Muscle of arm (tissue), 1 donor: ENCODE measurements at regions not wholly inside any gene's neighbourhood (a gene's known extent, or its start where the extent isn't known, plus 50 kb on each side); places are given as distances from the start of the nearest gene placed in this dataset.
A peak's percentile ranks its signal among the peaks of the same experiment; 100 is the strongest.

Experiments used
- DNase-seq: peaks from one replicate; pipeline ENCODE4 v3.0.0-alpha.2; 2013

DNA sequence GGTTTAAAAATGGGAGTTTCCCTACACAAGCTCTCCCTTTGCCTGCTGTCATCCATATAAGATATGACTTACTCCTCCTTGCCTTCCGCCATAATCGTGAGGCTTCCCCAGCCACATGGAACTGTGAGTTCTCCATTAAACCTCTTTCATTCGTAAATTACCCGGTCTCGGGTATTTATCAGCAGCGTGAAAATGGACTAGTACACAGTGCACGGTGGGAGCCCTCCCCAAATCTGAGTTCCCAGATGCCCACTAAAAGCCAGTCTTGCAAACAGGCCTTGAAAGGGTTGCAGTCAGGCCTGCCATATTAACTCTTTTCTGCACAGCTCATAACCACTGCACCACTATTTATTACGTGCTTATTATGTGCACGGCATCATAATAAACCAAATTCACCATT is 400.9 kb downstream of the PRDM2 start:
- DNase-seq = no peak

DNA sequence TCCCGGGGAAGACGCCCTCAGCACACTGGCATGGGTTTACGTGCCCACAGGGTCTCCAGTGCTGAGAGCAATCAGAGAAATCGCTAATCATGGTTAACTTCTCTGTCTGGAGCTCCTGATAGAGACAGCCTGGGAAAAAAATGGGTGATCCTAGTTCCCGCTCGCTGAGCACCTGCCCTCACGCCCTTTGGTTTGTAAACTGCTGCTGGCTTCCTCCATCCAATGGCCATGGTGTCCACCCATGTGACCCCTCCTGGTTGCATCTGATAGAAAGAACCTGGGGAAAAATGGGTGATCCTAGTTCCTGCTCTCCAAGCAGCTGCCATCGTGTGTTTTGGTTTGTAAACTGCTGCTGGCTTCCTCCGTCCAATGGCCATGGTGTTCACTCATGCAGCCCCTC is 402.2 kb downstream of the PRDM2 start:
- DNase-seq = no peak

DNA sequence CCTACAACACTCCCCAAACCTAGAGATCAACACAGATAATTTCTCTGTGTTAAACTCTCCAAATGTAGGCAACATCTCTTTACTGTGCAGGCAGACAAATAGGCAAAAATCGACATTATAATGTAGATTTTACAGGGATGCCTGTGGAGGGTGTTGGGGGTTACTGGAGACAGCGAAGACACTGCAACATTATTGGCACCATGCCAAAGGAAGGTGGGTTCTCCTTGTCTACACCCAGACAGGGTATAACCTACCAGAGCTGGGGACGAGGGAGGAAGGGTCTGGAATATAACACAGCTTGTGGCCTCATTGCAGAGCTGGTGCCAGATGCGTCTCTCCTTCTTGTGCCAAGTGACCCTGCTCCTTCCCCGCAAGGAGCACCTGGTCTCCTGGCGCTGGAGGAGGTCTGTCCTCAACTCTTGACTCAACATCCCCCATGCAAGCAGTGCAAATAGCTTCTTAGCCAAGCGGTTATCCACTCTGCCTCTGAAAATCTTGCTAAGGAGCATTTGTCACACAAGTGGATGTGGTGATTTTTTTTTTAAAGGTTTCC is 404.0 kb downstream of the PRDM2 start:
- DNase-seq = no peak

DNA sequence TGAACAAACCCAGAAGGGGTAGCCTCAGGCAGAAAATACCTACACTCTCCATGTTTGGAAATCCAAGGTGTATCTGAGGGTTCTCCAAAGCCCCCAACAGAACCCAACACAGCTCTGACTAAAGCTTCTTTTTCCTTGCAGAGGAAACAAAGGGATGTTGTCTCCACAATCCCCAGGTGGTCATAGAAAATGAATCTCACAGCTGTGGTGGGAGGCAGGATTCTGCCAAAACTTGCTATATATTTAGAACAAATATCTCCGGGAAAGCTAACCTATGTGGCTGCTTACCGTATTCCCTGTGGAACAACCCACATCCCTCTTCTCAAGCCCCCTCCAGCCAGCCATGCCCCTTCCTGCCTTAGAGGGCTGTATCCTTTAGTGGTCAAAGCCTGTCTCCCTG is 406.1 kb downstream of the PRDM2 start:
- DNase-seq = peak; percentile 33

DNA sequence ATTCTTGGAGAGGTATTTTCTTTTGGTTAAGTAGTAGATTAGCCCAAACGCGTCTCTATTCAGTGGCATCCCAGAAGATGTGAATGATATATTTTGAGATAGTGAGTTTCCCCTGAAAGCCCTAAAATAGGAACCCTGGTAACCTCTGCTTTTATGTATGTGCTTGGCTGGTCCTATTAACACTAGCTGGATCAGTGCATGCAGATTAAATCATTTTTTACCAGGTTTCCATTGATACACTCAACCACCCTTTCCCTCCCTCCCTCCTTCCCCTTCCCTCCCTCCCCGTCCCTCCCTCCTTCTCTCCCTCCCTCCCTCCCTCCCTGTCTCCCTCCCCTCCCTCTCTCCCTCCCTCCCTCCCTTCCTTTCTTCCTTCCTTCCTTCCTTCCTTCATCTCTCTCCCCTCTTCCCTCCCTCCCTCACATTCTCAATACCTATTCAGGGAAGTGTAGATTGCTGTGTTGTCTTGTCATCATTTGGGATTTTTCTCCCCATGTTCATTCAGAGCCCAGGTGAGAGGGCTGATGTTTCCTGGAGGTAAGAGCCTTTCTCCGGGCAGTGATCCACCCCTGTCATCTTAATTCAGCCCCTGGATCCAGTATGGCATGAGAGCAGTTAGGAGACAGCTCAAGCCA is 406.8 kb downstream of the PRDM2 start:
- DNase-seq = no peak

DNA sequence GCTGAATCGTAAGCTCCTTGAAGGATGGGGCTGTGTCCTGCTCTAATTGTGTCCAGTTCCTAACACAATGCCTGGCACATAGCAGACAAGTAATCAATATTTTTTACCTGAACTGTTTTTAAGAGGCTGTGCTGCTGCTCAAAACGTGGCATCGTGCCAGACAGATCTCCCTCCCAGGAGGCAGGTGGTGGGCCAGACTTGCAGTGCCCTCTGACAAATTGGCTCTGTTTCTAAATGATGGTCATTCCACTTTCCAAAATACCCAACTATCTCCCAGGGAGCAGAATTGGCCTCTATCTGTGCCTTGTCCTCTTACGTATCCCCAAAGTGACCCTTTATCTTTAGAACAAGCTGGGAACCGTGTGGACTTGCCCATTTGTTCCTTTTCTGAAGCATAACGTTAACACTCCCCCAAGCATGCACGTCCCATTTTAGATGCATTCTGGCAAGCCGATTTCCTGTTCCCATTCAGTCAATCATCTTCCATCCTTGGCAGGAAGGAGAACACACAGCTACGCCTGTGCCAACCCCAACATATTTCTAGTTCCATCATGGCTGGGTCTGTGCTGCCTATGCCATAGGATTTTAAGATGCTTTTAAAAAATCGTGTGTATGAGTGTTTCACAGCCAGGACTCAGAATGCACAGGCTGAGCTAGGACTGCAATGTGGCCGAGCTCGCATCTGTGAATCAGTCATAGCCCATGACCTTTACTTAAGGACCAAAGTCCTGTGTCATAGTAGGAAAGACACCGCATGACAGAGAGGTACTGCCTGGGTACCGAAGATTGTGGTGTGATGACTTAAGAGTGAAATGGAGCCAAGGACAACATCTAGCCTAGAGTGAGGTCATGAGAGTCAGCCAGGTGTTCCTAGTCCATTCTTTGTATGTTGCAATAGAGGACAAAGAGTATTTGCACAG is 408.6 kb downstream of the PRDM2 start:
- DNase-seq = no peak

DNA sequence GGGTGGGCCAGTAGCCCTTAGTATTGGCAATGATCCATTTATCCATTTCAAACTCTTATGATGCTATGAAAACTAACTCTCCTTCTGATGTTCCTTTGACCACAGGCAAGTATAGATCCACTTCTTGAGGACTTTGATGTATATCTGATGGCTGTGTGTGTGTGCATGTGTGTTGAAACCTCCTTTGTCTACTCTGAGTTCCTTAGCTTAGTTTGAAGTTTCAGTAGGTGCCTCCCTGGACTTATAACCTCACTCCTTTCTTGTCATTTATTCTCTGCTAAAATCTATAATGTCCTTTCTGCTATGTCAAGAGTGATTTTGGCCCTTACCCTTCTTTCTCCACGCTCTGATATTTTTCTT is 409.3 kb downstream of the PRDM2 start:
- no peak for DNase-seq

DNA sequence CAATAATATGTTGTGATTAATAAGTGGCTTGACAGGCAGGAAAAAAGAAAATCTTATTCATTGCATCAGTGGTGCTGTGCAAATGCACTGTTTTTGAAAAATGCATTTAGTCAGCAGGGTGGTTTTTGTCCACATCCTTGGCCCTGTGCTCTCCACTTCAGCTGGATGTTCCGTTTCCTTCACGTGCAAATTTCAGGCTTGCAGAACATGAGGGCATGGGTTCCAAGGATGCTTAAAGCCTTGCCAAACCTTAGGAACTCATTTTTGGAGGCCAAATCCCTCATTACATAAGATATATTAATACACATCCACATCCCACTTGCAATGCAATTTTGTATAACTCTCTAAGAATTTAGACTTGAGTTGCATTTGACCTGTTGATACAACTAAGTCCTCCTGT is 410.1 kb downstream of the PRDM2 start:
- no peak for DNase-seq

DNA sequence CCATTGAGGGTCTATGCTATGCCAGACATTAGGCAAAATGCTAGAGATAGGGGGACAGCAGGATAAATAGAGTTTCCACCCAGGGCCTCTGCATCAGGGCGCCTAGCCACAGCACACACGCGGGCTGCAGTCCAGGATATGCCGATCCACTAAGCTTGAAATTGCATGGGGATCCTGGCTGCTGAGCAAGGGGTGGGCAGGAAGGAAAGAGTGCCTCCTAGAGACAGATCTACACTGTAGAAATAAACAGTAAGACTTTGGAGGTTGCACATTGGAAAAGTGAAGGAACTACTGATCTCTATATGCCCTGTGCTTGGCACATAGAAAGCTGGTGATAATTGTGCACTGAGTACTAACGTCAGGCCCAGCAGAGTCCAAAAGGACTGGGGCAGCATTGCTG is 411.1 kb downstream of the PRDM2 start:
- DNase-seq = no peak

DNA sequence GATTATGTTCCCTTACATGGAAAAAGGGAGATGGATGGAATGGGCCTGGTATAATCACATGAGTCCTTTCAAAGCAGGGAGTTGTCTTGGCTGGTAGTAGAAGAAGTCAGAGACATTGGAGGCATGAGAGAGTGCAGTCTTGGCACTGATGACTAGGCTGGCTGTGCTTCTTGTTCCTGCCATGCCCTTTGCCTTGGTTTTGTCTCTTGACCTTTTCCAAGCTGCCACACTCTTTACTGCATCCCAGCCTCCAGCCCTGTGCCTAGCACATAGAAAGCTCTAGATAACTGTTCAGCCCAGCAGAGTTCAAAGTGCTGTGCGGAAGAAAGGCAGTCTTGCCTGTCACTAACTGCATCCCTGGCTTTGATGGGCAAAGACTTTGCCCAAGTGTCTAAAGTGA is 412.6 kb downstream of the PRDM2 start:
- DNase-seq = no peak

DNA sequence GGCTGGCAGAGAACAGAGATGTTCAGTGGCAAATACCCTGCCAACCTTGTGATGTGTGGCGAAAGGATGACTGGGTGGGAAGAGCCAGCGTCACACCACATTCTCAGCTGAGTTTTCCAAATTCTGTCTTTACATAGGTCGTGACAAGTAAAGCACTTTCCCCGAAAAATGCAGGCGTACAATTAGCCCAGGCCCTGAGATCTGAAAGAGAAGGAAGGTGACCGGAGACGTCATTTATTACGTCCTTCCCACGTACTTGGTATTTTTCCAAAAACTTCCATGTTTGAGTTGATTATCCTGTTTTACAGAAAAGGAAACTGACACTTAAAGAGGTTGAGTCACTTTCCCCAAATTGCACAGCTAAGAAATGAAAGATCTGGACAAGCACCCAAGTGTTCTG is 413.3 kb downstream of the PRDM2 start:
- no peak for DNase-seq

DNA sequence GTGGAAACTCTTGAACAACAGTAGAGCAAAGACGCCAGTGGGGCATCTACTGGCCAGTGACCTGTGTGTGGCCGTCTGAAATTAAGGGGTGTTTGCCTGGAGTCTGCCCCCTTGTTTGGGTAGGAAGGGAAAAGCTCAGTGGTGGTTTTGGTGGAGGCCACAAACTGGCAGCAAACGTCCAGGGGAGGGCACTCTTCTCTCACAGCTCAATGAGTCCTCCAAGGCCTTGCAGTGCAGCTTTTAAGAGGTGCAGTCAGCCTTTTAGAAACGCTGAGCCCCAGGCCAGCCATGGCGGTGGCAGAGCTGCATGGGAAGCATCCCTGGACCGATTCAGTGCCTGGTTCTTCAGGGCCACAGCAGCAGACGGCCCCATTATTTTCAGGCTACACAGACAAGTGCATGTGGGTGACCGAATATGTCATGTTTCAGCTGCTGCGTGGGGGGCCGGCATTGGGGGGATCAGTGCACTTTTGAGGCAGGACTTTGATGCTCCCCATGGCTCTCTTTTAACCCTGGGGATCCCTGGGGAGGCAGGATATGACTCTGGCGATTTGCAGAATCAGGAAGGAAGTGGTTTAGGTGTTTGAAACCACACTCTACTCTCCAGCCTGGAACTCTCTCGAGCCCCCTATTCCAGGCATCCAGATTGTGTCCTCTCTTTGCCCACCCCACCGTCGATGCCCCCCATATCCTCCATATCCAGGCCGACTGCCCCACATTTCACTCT is 414.0 kb downstream of the PRDM2 start:
- peak; percentile 46 for DNase-seq

DNA sequence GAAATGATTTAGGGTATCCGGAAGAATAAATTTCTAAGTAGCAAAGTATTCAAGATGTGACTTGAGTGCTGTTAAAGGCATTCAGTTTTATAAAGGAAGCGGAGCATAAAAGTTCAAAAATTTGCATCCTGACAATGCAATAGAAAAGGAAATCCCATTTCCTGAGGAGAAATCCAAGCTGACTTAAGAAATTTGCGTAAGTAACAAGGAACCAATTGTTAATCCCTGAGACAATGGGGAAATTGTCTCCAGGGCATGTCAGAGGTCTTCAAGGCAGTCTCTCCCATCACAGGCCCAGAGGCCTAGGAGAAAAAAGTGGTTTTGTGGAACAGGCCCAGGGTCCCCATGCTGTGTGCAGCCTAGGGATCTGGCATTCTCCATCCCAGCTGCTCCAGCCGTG is 416.0 kb downstream of the PRDM2 start:
- DNase-seq = no peak

DNA sequence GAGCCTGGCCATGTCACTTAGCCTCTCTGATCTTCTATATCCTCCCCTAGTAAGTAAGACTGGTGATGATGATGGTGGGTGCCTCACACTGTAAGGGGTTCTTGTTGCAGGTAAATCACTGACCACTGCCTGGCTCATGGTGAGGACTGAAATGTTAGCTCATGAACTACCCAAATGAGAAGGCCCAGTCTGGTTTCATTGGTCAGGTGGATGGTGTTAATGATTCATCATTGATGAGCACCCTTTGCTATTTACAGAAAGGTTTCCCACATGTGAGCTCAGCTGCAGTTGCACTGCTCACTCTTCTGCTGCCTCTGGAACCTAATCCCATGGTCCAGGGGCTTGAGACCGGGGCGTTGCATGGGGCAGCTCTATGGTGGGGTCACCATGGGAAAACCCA is 417.7 kb downstream of the PRDM2 start:
- no peak for DNase-seq

DNA sequence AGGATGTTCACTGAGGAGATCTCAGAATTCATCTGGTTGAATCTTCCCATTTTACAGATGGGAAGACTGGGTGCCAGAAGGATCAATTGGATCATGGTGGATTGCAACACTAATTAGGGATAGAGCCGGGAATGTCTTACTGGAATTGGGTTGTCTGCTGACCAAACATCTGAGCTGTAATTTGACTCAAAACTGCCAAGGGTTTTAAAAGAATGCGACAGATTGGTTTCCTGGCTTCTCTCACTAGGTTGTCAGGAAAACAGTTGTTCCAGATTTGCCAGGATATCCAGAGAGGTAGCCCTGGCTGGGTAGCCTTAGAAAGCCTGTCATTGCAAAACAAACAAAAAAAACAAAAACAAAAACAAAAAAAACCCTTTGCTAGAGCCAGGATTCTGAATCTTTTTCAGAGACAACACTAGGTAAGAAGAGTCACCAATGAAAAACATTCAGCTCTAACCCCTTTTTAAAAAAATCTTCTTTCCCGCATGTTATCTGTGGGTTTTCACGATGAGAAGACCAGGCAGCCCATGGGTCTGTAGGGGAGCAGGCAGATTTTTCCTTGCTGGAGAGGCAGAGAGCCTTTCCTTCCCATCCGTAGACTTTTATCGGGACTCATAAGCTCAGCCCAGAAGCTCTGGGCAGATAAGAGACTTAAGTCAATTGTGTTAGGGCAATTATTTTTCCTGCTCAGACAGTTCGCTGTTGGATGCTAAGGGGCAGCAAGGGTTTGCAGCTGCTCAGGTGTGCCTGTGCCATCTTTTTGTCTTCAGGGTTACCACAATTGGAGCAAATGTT is 418.9 kb downstream of the PRDM2 start:
- DNase-seq = no peak

DNA sequence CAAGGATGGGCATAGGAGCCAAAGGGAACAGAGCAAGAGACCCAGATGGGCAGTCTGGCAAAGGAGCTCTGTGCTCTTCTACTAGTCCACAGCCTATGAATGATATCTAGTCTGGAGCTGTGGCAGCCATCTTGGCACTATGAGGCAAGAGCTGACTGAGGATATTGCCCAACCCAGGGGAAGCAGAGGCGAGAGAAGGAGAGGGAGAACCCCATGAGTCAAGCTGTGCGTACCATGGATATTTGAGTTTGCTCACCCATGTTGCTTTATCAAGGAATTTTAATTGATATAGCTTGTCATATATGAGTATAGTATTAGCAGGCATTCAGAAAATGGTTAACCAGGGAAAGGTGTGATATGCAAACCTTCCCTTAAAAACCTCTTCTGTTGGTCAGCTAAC is 420.9 kb downstream of the PRDM2 start:
- no peak for DNase-seq

DNA sequence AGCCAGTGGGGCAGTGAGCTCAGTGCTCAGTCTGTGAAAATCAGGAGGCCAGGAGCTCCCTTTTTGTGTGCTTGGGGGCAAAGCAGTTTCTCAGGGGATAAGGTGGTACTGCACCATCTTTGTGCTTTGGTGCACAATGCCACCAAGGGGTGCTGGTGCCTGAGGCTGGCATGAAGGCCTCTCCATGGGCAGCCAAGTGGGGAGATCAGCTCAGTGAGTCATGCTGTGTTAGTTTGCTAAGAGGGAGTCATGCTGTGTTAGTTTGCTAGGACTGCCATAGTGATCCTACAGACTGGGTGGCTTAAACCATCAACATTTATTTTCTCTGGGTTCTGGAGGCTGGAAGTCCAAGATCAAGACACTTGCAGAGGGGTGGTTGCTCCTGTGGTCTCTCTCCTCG is 428.1 kb downstream of the PRDM2 start:
- no peak for DNase-seq

DNA sequence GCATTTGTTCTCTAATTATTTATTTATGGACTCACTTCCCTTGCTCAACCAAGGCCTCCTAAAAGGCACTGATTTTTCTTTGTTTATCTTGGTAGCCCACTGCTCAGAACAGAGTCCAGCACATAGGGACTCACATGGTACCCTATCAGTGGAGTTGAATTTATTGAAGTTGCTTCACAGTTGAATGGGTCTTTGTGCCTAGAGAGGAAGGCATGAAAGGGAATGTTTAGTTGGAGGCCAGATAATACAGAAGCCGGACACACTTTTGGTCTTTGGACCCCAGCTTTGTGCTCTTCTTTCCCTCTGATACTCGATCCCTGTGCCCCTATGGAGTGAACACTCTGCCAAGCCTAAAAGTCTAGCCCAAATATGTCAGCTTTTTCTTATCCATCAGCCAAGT is 429.0 kb downstream of the PRDM2 start:
- no peak for DNase-seq

DNA sequence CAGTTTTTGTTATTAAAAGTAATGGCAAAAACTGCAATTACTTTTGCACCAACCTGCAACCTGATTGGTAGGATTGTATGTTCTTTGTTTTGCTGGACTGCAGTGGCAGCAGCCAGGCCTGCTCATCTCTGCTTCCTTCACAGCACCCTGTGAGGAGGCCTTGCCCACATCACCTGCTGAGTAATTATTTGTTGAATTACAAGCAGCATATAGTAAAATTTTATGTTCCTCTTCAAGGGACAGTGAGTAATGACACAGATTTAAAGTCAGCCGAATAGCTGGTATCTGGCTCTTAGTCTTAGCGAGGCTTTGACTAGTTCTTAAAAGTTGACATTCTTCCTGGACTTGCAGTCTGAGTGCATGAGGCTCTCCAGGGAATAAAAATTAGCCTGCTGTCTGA is 435.1 kb downstream of the PRDM2 start:
- DNase-seq = no peak

DNA sequence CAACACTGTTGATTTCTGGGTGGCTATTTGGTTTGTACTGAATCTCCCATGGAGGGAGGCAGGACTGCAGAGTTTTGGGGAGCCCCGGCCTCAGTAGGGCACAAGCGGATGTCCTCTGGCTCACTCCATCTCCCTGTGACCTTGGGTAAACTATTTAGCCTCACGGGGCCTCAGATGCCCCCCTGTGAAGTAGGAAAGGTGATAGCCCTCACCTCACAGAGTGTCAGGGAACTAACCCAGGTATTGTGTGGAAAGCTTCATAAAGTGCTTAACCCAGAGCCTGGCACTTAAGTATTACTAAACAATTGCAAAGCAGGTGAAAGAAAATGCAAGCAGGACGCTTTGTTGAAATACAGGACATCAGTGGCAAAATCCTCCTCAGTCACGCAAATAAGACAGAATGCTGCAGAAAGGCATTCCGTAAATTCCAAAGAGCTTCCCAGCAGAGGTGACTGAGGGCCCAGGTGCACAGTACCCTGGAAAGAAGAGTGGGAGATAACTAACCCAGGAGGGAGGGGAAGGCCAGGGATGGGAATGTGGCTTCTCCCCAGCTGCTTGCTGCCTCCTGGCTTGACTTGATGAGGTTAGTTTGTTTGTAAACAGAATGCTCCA is 436.3 kb downstream of the PRDM2 start:
- no peak for DNase-seq

DNA sequence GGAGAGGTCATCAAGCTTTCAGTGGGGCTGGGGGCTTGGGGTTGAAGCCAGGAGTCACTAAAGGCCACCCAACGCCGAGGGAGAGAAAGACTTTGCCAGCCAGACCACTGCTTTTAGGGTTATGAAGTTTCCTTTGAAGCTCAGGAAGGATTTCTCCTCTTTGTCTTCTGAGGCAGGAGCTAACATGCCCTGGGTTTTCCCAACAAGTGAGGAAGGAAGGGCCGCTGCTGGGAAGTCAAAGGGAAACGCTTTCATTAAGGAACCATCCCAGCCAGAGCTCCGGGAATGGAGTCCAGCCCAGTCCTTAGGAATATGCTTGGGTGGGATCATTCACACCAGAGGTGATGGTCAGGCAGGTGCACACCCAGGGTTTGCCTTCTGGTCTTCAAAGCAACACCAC is 436.9 kb downstream of the PRDM2 start:
- no peak for DNase-seq
